ENCODE measurements at regions not wholly inside any gene's neighbourhood (a gene's known extent, or its start where the extent isn't known, plus 50 kb on each side); places are given as distances from the start of the nearest gene placed in this dataset.
"Not testable (repeated sequence)": the region's sequence is repeated elsewhere in the genome, so short reads cannot be mapped to it uniquely, and the experiment has no call there.

DNA sequence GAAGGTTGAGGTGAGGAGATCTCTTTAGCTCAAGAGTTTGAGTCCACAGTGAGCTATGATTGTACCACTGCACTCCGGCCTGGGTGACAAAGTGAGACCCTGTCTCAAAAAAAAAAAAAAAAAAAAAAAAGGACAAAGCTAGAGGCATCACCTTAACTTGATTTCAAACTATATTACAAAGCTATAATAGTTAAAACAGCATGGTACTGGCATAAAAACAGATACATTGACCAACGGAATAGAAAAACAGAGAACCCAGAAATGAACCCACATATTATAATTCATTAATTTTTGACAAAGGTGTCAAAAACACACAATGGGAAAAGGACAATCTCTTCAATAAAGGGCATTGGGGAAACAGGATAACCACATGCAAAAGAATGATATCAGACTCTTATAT lies 50.8 kb upstream of the MBOAT1 start:
- Histone ChIP-seq H3K4me3 (ENCODE audit: low read length in 2 of 2) (no peak overlapping the region), H3K27ac (ENCODE audit: low read depth in 2 of 2, low read length in 2 of 2) (no peak overlapping the region), H3K4me1 (ENCODE audit: control insufficient read depth in 2 of 2, insufficient read depth in 2 of 2, low read length in 2 of 2) (no peaks in the 10 kb centered on the region), H3K9me3 (ENCODE audit: control insufficient read depth in 2 of 2, low read length in 2 of 2) (no peaks in the 10 kb centered on the region), H3K27me3 (ENCODE audit: control insufficient read depth in 2 of 2, insufficient read depth in 2 of 2, low read length in 2 of 2) (no peaks in the 10 kb centered on the region), H3K36me3 (ENCODE audit: control insufficient read depth in 2 of 2, insufficient read depth in 2 of 2, low read length in 2 of 2) (no peaks in the 10 kb centered on the region), H3K9ac (ENCODE audit: low read depth in 1 of 2, low read length in 2 of 2) (no peak overlapping the region)

DNA sequence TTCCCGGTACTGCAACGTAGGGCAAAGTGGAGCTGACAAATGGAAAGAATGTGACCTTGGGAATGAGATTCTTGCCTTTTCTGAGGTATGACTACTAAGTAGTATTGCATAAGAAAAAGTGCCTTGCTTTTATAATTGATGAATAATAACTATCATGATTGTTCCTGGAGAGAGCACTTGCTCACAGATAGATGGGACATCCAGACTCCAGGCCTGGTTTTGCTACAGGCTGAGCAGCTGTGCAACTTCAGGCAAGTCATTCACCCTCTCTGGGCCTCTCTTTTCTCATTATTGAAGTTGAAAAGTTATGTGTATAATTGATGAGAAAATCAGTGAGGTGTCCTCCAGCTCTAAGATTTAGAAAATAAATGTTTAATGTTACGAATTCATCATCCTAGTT lies 53.6 kb upstream of the MBOAT1 start:
- Histone ChIP-seq H3K36me3 (ENCODE audit: control insufficient read depth in 2 of 2, insufficient read depth in 2 of 2, low read length in 2 of 2) (no peaks in the 10 kb centered on the region), H3K4me1 (ENCODE audit: control insufficient read depth in 2 of 2, insufficient read depth in 2 of 2, low read length in 2 of 2) (no peaks in the 10 kb centered on the region), H3K27ac (ENCODE audit: low read depth in 2 of 2, low read length in 2 of 2) (no peak overlapping the region), H3K4me3 (ENCODE audit: low read length in 2 of 2) (no peak overlapping the region), H3K9ac (ENCODE audit: low read depth in 1 of 2, low read length in 2 of 2) (no peak overlapping the region), H3K9me3 (ENCODE audit: control insufficient read depth in 2 of 2, low read length in 2 of 2) (no peaks in the 10 kb centered on the region), H3K27me3 (ENCODE audit: control insufficient read depth in 2 of 2, insufficient read depth in 2 of 2, low read length in 2 of 2) (no peaks in the 10 kb centered on the region)

DNA sequence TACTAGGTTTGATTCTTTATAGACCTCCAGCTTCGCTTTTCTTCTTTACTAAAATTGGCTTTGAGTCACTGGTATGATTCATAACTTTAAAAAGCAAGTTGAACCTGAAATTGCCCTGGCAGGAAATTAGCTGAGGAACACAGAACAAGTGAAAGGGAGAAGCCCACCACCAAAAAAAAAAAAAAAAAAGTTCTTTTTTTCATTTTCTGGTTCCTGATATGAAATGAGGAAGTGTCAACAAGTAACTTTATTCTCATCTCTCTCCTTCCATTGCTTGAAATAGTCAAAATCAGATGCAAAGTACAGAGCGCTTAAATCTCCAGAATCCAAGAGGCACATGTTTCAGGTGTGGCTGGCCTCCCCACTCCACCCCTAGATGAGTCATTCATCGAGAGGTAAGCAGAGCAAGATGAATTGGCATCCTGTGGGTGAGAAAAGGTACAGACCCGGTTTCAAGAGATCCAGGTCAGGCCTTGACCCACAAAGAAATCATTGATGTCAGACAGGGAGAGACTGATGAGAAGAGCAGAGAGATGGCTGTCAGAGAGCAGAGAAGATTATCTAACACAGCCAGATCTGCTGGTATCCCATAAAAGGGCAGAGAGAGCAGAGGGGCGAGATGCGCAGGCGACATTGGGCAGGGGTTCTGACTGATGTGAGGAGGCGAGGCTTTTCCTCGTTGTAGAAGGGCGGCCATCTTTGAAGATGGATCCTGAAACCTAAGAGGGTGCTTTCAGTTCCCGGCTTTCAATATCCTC lies 54.8 kb upstream of the MBOAT1 start:
- Histone ChIP-seq H3K27ac (ENCODE audit: low read depth in 2 of 2, low read length in 2 of 2) (no peak overlapping the region), H3K36me3 (ENCODE audit: control insufficient read depth in 2 of 2, insufficient read depth in 2 of 2, low read length in 2 of 2) (no peaks in the 10 kb centered on the region), H3K4me3 (ENCODE audit: low read length in 2 of 2) (no peak overlapping the region), H3K9me3 (ENCODE audit: control insufficient read depth in 2 of 2, low read length in 2 of 2) (no peaks in the 10 kb centered on the region), H3K27me3 (ENCODE audit: control insufficient read depth in 2 of 2, insufficient read depth in 2 of 2, low read length in 2 of 2) (no peaks in the 10 kb centered on the region), H3K9ac (ENCODE audit: low read depth in 1 of 2, low read length in 2 of 2) (no peak overlapping the region), H3K4me1 (ENCODE audit: control insufficient read depth in 2 of 2, insufficient read depth in 2 of 2, low read length in 2 of 2) (no peaks in the 10 kb centered on the region)

GRCh38 chr6:20269181-20269580 lies 56.9 kb upstream of the MBOAT1 start:
- H3K9ac ChIP-seq (ENCODE audit: low read depth in 1 of 2, low read length in 2 of 2): no peak overlapping the region
- H3K27me3 ChIP-seq (ENCODE audit: control insufficient read depth in 2 of 2, insufficient read depth in 2 of 2, low read length in 2 of 2): no peaks in the 10 kb centered on the region
- no peak overlapping the region for H3K4me3 ChIP-seq (ENCODE audit: low read length in 2 of 2)
- no peaks in the 10 kb centered on the region for H3K9me3 ChIP-seq (ENCODE audit: control insufficient read depth in 2 of 2, low read length in 2 of 2)
- no peak overlapping the region for H3K27ac ChIP-seq (ENCODE audit: low read depth in 2 of 2, low read length in 2 of 2)
- H3K4me1 ChIP-seq (ENCODE audit: control insufficient read depth in 2 of 2, insufficient read depth in 2 of 2, low read length in 2 of 2): no peaks in the 10 kb centered on the region
- H3K36me3 ChIP-seq (ENCODE audit: control insufficient read depth in 2 of 2, insufficient read depth in 2 of 2, low read length in 2 of 2): no peaks in the 10 kb centered on the region

GRCh38 chr6:20271818-20272217 lies 59.5 kb upstream of the MBOAT1 start:
- Histone ChIP-seq H3K27ac (ENCODE audit: low read depth in 2 of 2, low read length in 2 of 2) (no peak overlapping the region), H3K4me3 (ENCODE audit: low read length in 2 of 2) (no peak overlapping the region), H3K36me3 (ENCODE audit: control insufficient read depth in 2 of 2, insufficient read depth in 2 of 2, low read length in 2 of 2) (no peaks in the 10 kb centered on the region), H3K27me3 (ENCODE audit: control insufficient read depth in 2 of 2, insufficient read depth in 2 of 2, low read length in 2 of 2) (no peaks in the 10 kb centered on the region), H3K9me3 (ENCODE audit: control insufficient read depth in 2 of 2, low read length in 2 of 2) (no peaks in the 10 kb centered on the region), H3K9ac (ENCODE audit: low read depth in 1 of 2, low read length in 2 of 2) (no peak overlapping the region), H3K4me1 (ENCODE audit: control insufficient read depth in 2 of 2, insufficient read depth in 2 of 2, low read length in 2 of 2) (no peaks in the 10 kb centered on the region)

DNA sequence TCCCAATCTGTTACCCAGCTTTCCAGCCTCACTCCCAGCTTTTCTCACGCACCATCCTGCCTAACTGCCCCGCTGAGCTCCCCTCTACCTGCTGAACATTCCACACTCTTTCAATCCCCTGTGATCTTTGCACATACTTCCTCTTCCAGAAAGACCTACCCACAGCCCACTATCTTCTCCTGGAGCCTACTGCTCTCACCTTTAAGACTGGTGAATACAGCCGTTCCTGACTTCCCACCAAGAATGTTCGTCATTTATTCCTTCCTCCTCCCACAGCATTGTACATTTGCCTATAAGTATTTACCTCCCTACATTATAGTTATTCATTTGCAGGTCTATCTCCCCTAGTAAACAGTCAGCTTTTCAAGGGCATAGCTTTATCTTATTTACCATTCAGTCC lies 61.9 kb upstream of the MBOAT1 start:
- H3K36me3 ChIP-seq (ENCODE audit: control insufficient read depth in 2 of 2, insufficient read depth in 2 of 2, low read length in 2 of 2): no peaks in the 10 kb centered on the region
- no peak overlapping the region for H3K27ac ChIP-seq (ENCODE audit: low read depth in 2 of 2, low read length in 2 of 2)
- H3K4me1 ChIP-seq (ENCODE audit: control insufficient read depth in 2 of 2, insufficient read depth in 2 of 2, low read length in 2 of 2): no peaks in the 10 kb centered on the region
- H3K9me3 ChIP-seq (ENCODE audit: control insufficient read depth in 2 of 2, low read length in 2 of 2): no peaks in the 10 kb centered on the region
- no peak overlapping the region for H3K9ac ChIP-seq (ENCODE audit: low read depth in 1 of 2, low read length in 2 of 2)
- H3K27me3 ChIP-seq (ENCODE audit: control insufficient read depth in 2 of 2, insufficient read depth in 2 of 2, low read length in 2 of 2): no peaks in the 10 kb centered on the region
- H3K4me3 ChIP-seq (ENCODE audit: low read length in 2 of 2): no peak overlapping the region

- not testable (repeated sequence) for H3K4me3 ChIP-seq (ENCODE audit: low read length in 2 of 2); H3K9ac ChIP-seq (ENCODE audit: low read depth in 1 of 2, low read length in 2 of 2); H3K9me3 ChIP-seq (ENCODE audit: control insufficient read depth in 2 of 2, low read length in 2 of 2); H3K4me1 ChIP-seq (ENCODE audit: control insufficient read depth in 2 of 2, insufficient read depth in 2 of 2, low read length in 2 of 2); H3K27ac ChIP-seq (ENCODE audit: low read depth in 2 of 2, low read length in 2 of 2); H3K36me3 ChIP-seq (ENCODE audit: control insufficient read depth in 2 of 2, insufficient read depth in 2 of 2, low read length in 2 of 2); H3K27me3 ChIP-seq (ENCODE audit: control insufficient read depth in 2 of 2, insufficient read depth in 2 of 2, low read length in 2 of 2)
These were observed 63.6 kb upstream of the MBOAT1 start for GRCh38 chr6:20275837-20276236.

- not testable (repeated sequence) for H3K4me3 ChIP-seq (ENCODE audit: low read length in 2 of 2); H3K27ac ChIP-seq (ENCODE audit: low read depth in 2 of 2, low read length in 2 of 2); H3K27me3 ChIP-seq (ENCODE audit: control insufficient read depth in 2 of 2, insufficient read depth in 2 of 2, low read length in 2 of 2); H3K9me3 ChIP-seq (ENCODE audit: control insufficient read depth in 2 of 2, low read length in 2 of 2); H3K4me1 ChIP-seq (ENCODE audit: control insufficient read depth in 2 of 2, insufficient read depth in 2 of 2, low read length in 2 of 2); H3K36me3 ChIP-seq (ENCODE audit: control insufficient read depth in 2 of 2, insufficient read depth in 2 of 2, low read length in 2 of 2); H3K9ac ChIP-seq (ENCODE audit: low read depth in 1 of 2, low read length in 2 of 2)
These were observed 65.5 kb upstream of the MBOAT1 start for GRCh38 chr6:20277724-20278123.

- Histone ChIP-seq H3K9me3 (ENCODE audit: control insufficient read depth in 2 of 2, low read length in 2 of 2) (no peaks in the 10 kb centered on the region), H3K4me1 (ENCODE audit: control insufficient read depth in 2 of 2, insufficient read depth in 2 of 2, low read length in 2 of 2) (no peaks in the 10 kb centered on the region), H3K9ac (ENCODE audit: low read depth in 1 of 2, low read length in 2 of 2) (no peak overlapping the region), H3K4me3 (ENCODE audit: low read length in 2 of 2) (no peak overlapping the region), H3K27me3 (ENCODE audit: control insufficient read depth in 2 of 2, insufficient read depth in 2 of 2, low read length in 2 of 2) (no peaks in the 10 kb centered on the region), H3K27ac (ENCODE audit: low read depth in 2 of 2, low read length in 2 of 2) (no peak overlapping the region), H3K36me3 (ENCODE audit: control insufficient read depth in 2 of 2, insufficient read depth in 2 of 2, low read length in 2 of 2) (no peaks in the 10 kb centered on the region)
These were observed 66.8 kb upstream of the MBOAT1 start for GRCh38 chr6:20279051-20279450.

- no peaks in the 10 kb centered on the region for H3K9me3 ChIP-seq (ENCODE audit: control insufficient read depth in 2 of 2, low read length in 2 of 2)
- no peak overlapping the region for H3K27ac ChIP-seq (ENCODE audit: low read depth in 2 of 2, low read length in 2 of 2)
- H3K4me3 ChIP-seq (ENCODE audit: low read length in 2 of 2): no peak overlapping the region
- H3K9ac ChIP-seq (ENCODE audit: low read depth in 1 of 2, low read length in 2 of 2): no peak overlapping the region
- H3K36me3 ChIP-seq (ENCODE audit: control insufficient read depth in 2 of 2, insufficient read depth in 2 of 2, low read length in 2 of 2): no peaks in the 10 kb centered on the region
- H3K27me3 ChIP-seq (ENCODE audit: control insufficient read depth in 2 of 2, insufficient read depth in 2 of 2, low read length in 2 of 2): no peaks in the 10 kb centered on the region
- H3K4me1 ChIP-seq (ENCODE audit: control insufficient read depth in 2 of 2, insufficient read depth in 2 of 2, low read length in 2 of 2): no peaks in the 10 kb centered on the region
These were observed 67.5 kb upstream of the MBOAT1 start for GRCh38 chr6:20279608-20280287.
